ENCODE measurements at regions not wholly inside any gene's neighbourhood (a gene's known extent, or its start where the extent isn't known, plus 50 kb on each side); places are given as distances from the start of the nearest gene placed in this dataset.

GRCh38 chr5:159630545-159630944, 285.7 kb upstream of the ADRA1B start:
- no peak for TF ChIP-seq CTCF (IDR thresholded peaks at IDR 0.05; ENCODE audit: borderline replicate concordance, extremely low read depth, low read length, poor library complexity, severe bottlenecking)
- TF ChIP-seq EZH2 (IDR thresholded peaks at IDR 0.05; ENCODE audit: borderline replicate concordance, low read depth, low read length, severe bottlenecking): no peak
